ENCODE measurements at regions not wholly inside any gene's neighbourhood (a gene's known extent, or its start where the extent isn't known, plus 50 kb on each side); places are given as distances from the start of the nearest gene placed in this dataset.

DNA sequence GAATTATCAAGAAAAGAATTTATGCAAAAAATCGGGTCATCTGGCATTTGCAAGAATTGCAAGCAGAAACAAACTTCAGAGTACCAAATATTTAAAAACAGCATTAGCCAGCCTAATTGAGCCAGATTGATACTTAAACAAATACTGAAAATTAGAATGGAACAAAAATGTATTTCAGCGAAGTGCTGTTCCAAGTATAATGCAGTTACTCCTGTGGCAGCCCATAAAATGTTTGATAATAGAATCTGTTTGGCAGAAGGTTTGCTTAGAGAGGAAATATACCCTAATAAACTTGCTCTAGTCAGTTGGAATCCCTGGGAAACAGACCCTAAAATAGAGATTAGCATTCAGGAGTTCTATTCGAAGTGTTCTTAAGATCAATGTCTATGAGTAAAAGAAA lies 835.1 kb upstream of the MBL2 start:
- H3K4me3 ChIP-seq (replicated peaks in 1 of 3; ENCODE audit: low read depth in 2 of 3, low read length in 3 of 3): no peak overlapping the region
- intact Hi-C loops (cut with micrococcal nuclease): no loop called here
- TF ChIP-seq, protein P1, sequence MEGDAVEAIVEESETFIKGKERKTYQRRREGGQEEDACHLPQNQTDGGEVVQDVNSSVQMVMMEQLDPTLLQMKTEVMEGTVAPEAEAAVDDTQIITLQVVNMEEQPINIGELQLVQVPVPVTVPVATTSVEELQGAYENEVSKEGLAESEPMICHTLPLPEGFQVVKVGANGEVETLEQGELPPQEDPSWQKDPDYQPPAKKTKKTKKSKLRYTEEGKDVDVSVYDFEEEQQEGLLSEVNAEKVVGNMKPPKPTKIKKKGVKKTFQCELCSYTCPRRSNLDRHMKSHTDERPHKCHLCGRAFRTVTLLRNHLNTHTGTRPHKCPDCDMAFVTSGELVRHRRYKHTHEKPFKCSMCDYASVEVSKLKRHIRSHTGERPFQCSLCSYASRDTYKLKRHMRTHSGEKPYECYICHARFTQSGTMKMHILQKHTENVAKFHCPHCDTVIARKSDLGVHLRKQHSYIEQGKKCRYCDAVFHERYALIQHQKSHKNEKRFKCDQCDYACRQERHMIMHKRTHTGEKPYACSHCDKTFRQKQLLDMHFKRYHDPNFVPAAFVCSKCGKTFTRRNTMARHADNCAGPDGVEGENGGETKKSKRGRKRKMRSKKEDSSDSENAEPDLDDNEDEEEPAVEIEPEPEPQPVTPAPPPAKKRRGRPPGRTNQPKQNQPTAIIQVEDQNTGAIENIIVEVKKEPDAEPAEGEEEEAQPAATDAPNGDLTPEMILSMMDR (IDR thresholded peaks at IDR 0.05): no peak
- no peaks in the 10 kb centered on the region for H3K36me3 ChIP-seq (replicated peaks in 1 of 2; ENCODE audit: control insufficient read depth in 1 of 2, insufficient read depth in 2 of 2, low read length in 2 of 2)
- H3K27me3 ChIP-seq (ENCODE audit: control insufficient read depth in 2 of 2, insufficient read depth in 2 of 2, low read length in 2 of 2): no peaks in the 10 kb centered on the region
- H3K9me3 Mint-ChIP-seq: peaks cover 0 to 3% (median 0%) of the 10 kb centered on the region in 7 donors
- H3K4me1 ChIP-seq (ENCODE audit: control insufficient read depth in 1 of 2, insufficient read depth in 2 of 2, low read length in 2 of 2): no peaks in the 10 kb centered on the region
- H3K36me3 Mint-ChIP-seq: no peaks in the 10 kb centered on the region
- H3K4me2 ChIP-seq (replicated peaks; ENCODE audit: extremely low read depth, low read length, poor library complexity, severe bottlenecking): no peak overlapping the region
- H3K4me1 Mint-ChIP-seq: no peaks in the 10 kb centered on the region
- H3K4me3 Mint-ChIP-seq: no peak overlapping the region
- no peaks in the 10 kb centered on the region for H4K20me1 ChIP-seq (ENCODE audit: insufficient read depth, low read length)
- H3K79me2 ChIP-seq (ENCODE audit: insufficient read depth, low read length): no peaks in the 10 kb centered on the region
- H3K9ac ChIP-seq (ENCODE audit: insufficient read depth, low read length, poor library complexity, severe bottlenecking): no peak overlapping the region
- H3K27ac ChIP-seq (ENCODE audit: low read depth in 1 of 2, low read length in 2 of 2): no peak overlapping the region
- peaks cover 0 to 3% (median 0%) of the 10 kb centered on the region in 3 donors for H3K27me3 Mint-ChIP-seq (ENCODE audit: low read depth in 3 of 3)
- H2AFZ ChIP-seq (ENCODE audit: insufficient read depth, low read depth, low read length, poor library complexity, severe bottlenecking): no peak overlapping the region
- no peak for DNase-seq
- H3K27ac Mint-ChIP-seq: no peak overlapping the region
- no CpG with 5 or more reads among the region's 3 CpGs for WGBS (ENCODE audit: insufficient coverage)
- no peaks in the 10 kb centered on the region for H3K9me3 ChIP-seq (replicated peaks in 1 of 2; ENCODE audit: control insufficient read depth in 1 of 2, insufficient read depth in 1 of 2, low read length in 2 of 2)

DNA sequence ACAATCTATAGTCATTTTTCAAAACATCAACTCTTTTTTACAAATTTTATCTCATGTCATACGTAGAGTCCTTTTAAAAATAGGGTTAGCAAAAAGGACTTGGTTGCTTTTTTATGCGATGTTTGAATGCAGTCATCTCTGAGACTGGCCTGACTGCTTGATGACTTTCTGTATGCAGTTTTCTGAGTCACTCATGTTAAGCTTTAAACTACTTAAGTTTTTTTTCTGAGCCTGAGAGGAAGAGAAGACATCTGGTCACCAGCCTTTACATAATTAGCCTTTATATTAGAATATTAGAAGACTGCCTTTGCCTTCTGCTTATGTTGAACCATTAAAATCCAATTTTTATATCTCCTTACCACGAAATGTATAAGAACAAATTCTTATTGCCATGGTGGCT lies 834.4 kb upstream of the MBL2 start:
- Histone ChIP-seq H3K4me3 (replicated peaks in 1 of 3; ENCODE audit: low read depth in 2 of 3, low read length in 3 of 3) (no peak overlapping the region), H3K4me1 (ENCODE audit: control insufficient read depth in 1 of 2, insufficient read depth in 2 of 2, low read length in 2 of 2) (no peaks in the 10 kb centered on the region), H3K27me3 (ENCODE audit: control insufficient read depth in 2 of 2, insufficient read depth in 2 of 2, low read length in 2 of 2) (no peaks in the 10 kb centered on the region), H2AFZ (ENCODE audit: insufficient read depth, low read depth, low read length, poor library complexity, severe bottlenecking) (no peak overlapping the region), H3K79me2 (ENCODE audit: insufficient read depth, low read length) (no peaks in the 10 kb centered on the region), H3K4me2 (replicated peaks; ENCODE audit: extremely low read depth, low read length, poor library complexity, severe bottlenecking) (no peak overlapping the region), H3K27ac (ENCODE audit: low read depth in 1 of 2, low read length in 2 of 2) (no peak overlapping the region), H3K9ac (ENCODE audit: insufficient read depth, low read length, poor library complexity, severe bottlenecking) (no peak overlapping the region), H4K20me1 (ENCODE audit: insufficient read depth, low read length) (no peaks in the 10 kb centered on the region), H3K36me3 (replicated peaks in 1 of 2; ENCODE audit: control insufficient read depth in 1 of 2, insufficient read depth in 2 of 2, low read length in 2 of 2) (no peaks in the 10 kb centered on the region), H3K9me3 (replicated peaks in 1 of 2; ENCODE audit: control insufficient read depth in 1 of 2, insufficient read depth in 1 of 2, low read length in 2 of 2) (no peaks in the 10 kb centered on the region)
- intact Hi-C loops (cut with micrococcal nuclease): no loop called here
- peaks cover 0 to 3% (median 0%) of the 10 kb centered on the region in 7 donors for H3K9me3 Mint-ChIP-seq
- no peaks in the 10 kb centered on the region for H3K4me1 Mint-ChIP-seq
- peaks cover 0 to 1% (median 0%) of the 10 kb centered on the region in 3 donors for H3K27me3 Mint-ChIP-seq (ENCODE audit: low read depth in 3 of 3)
- H3K27ac Mint-ChIP-seq: no peak overlapping the region
- DNase-seq: no peak
- no CpG with 5 or more reads among the region's 3 CpGs for WGBS (ENCODE audit: insufficient coverage)
- TF ChIP-seq, protein P1 (IDR thresholded peaks at IDR 0.05): no peak
- H3K36me3 Mint-ChIP-seq: no peaks in the 10 kb centered on the region
- H3K4me3 Mint-ChIP-seq: no peak overlapping the region
